IMR-90 (cell line): ENCODE measurements at regions not wholly inside any gene's neighbourhood (a gene's known extent, or its start where the extent isn't known, plus 50 kb on each side); places are given as distances from the start of the nearest gene placed in this dataset.

Experiments used
- ATAC-seq: fragments of 200-7000 bp; cut with Tn5 transposase; 2 replicates; pipeline ENCODE4 v1.9.1; 2020; ENCODE audit warnings: low read depth, mild to moderate bottlenecking, moderate library complexity
- BruUV-seq: library from RNA; stranded (reverse); fragments of 400-500 nt; replicated peaks from 2 replicates; lab custom pipeline; 2021; lab: Mats Ljungman, UMichigan
- CTCF ChIA-PET: fragments of 300-600 bp; formaldehyde crosslinking; extraction: SDS; loops from one replicate; lab custom pipeline; 2021; ENCODE audit warnings: antibody characterized with exemption; lab: Yijun Ruan, JAX
- POLR2A ChIA-PET: fragments of 300-600 bp; sonication (Branson Sonifier 250); formaldehyde crosslinking; loops from one replicate; lab custom pipeline; 2022; ENCODE audit warnings: antibody characterized with exemption; ENCODE audit not compliant: unreplicated experiment; lab: Charles Lee
- DNase-seq: peaks from one replicate; pipeline ENCODE4 v3.0.0; 2013
- H2AFZ ChIP-seq: replicated peaks from 2 replicates; pipeline ENCODE3; 2013; ENCODE audit warnings: low read length, mild to moderate bottlenecking; ENCODE audit not compliant: poor library complexity
- H2AK5ac ChIP-seq: 2 replicates; pipeline ENCODE4 v1.6.1; 2013; ENCODE audit warnings: low read depth, low read length, inconsistent platforms
- H2AK9ac ChIP-seq: replicated peaks from 2 replicates; pipeline ENCODE3; 2013; ENCODE audit warnings: mild to moderate bottlenecking, low read depth, low read length, moderate library complexity; ENCODE audit not compliant: poor library complexity
- H2BK120ac ChIP-seq: 2 replicates; pipeline ENCODE4 v1.6.1; 2013; ENCODE audit warnings: low read depth, low read length, inconsistent platforms
- H2BK15ac ChIP-seq: 3 replicates; pipeline ENCODE4 v1.6.1; 2013; ENCODE audit warnings: low read depth, low read length, inconsistent platforms
- H2BK20ac ChIP-seq: 2 replicates; pipeline ENCODE4 v1.6.1; 2013; ENCODE audit warnings: low read depth, mild to moderate bottlenecking, inconsistent platforms, low read length, moderate library complexity
- H2BK5ac ChIP-seq: 2 replicates; pipeline ENCODE4 v1.6.1; 2013; ENCODE audit warnings: mild to moderate bottlenecking, low read depth, low read length, inconsistent platforms; ENCODE audit not compliant: poor library complexity, severe bottlenecking
- H3K14ac ChIP-seq: replicated peaks from 2 replicates; pipeline ENCODE4 v1.6.1; 2013; ENCODE audit warnings: low read depth, low read length, inconsistent platforms
- H3K18ac ChIP-seq: 2 replicates; pipeline ENCODE4 v1.6.1; 2013; ENCODE audit warnings: low read depth, low read length, control low read depth
- H3K23ac ChIP-seq: 2 replicates; pipeline ENCODE4 v1.6.1; 2013; ENCODE audit warnings: low read depth, low read length, inconsistent platforms
- H3K27ac ChIP-seq: 2 replicates; pipeline ENCODE4 v1.5.1; 2013; ENCODE audit warnings: mild to moderate bottlenecking, control low read depth, low read length; ENCODE audit not compliant: insufficient read depth
- H3K27me3 ChIP-seq: 2 replicates; pipeline ENCODE4 v1.6.1; 2013; ENCODE audit warnings: low read length; ENCODE audit not compliant: control insufficient read depth, insufficient read depth
- H3K36me3 ChIP-seq: 2 replicates; pipeline ENCODE4 v1.6.1; 2013; ENCODE audit warnings: low read length, mixed read lengths; ENCODE audit not compliant: control insufficient read depth, insufficient read depth
- H3K4ac ChIP-seq: 2 replicates; pipeline ENCODE4 v1.6.1; 2013; ENCODE audit warnings: low read depth, low read length, inconsistent platforms
- H3K4me1 ChIP-seq: 2 replicates; pipeline ENCODE4 v1.6.1; 2013; ENCODE audit warnings: low read length, mixed read lengths; ENCODE audit not compliant: control insufficient read depth, insufficient read depth
- H3K4me2 ChIP-seq: 2 replicates; pipeline ENCODE4 v1.6.1; 2013; ENCODE audit warnings: low read depth, mild to moderate bottlenecking, control low read depth, low read length, moderate library complexity
- H3K4me3 ChIP-seq: 2 replicates; pipeline ENCODE4 v1.5.1; 2013; ENCODE audit warnings: low read depth, mild to moderate bottlenecking, control low read depth, low read length, moderate library complexity; ENCODE audit not compliant: insufficient read depth
- H3K56ac ChIP-seq: 2 replicates; pipeline ENCODE4 v1.6.1; 2013; ENCODE audit warnings: low read length, inconsistent platforms; ENCODE audit not compliant: insufficient read depth; ENCODE audit errors: extremely low read depth
- H3K79me1 ChIP-seq, 2 experiments: 2 replicates each; pipeline ENCODE4 v1.6.1; 2013; ENCODE audit warnings: low read length in 2 of 2, inconsistent platforms in 1 of 2, low read depth in 1 of 2
- H3K9ac ChIP-seq: 2 replicates; pipeline ENCODE4 v1.6.1; 2013; ENCODE audit warnings: low read depth, low read length, control low read depth
- H3K9me1 ChIP-seq: 2 replicates; pipeline ENCODE4 v1.6.1; 2013; ENCODE audit warnings: low read length, inconsistent platforms; ENCODE audit not compliant: insufficient read depth
- H3K9me3 ChIP-seq: 2 replicates; pipeline ENCODE4 v1.6.1; 2013; ENCODE audit warnings: low read length; ENCODE audit not compliant: control insufficient read depth, insufficient read depth
- H4K20me1 ChIP-seq: 2 replicates; pipeline ENCODE4 v1.6.1; 2013; ENCODE audit warnings: low read length, inconsistent platforms; ENCODE audit not compliant: insufficient read depth
- H4K5ac ChIP-seq: 2 replicates; pipeline ENCODE4 v1.6.1; 2013; ENCODE audit warnings: mild to moderate bottlenecking, low read depth, low read length, control low read depth
- H4K8ac ChIP-seq, 2 experiments: 2 replicates each; pipeline ENCODE4 v1.6.1; 2013; ENCODE audit warnings: low read depth in 2 of 2, low read length in 2 of 2, control low read depth in 1 of 2, inconsistent platforms in 1 of 2
- H4K91ac ChIP-seq: 2 replicates; pipeline ENCODE4 v1.6.1; 2013; ENCODE audit warnings: low read depth, low read length, inconsistent platforms; ENCODE audit not compliant: insufficient read depth
- BHLHE40 ChIP-seq: fragments of 150-350 bp; IDR thresholded peaks from 2 replicates; pipeline ENCODE4 v1.6.1; 2016; ENCODE audit warnings: mild to moderate bottlenecking, low read depth, low read length
- CEBPB ChIP-seq: IDR thresholded peaks from 2 replicates; pipeline ENCODE4 v1.6.1; 2012; ENCODE audit warnings: low read depth, low read length, improper control_type of control experiment
- CHD1 ChIP-seq: IDR thresholded peaks from 2 replicates; pipeline ENCODE4 v1.6.1; 2012; ENCODE audit warnings: low read depth, low read length, improper control_type of control experiment
- ELK1 ChIP-seq: fragments of 150-350 bp; IDR thresholded peaks from 2 replicates; pipeline ENCODE4 v1.6.1; 2016; ENCODE audit warnings: low read depth, mild to moderate bottlenecking, low read length, moderate library complexity, borderline replicate concordance
- FOS ChIP-seq: fragments of 150-350 bp; IDR thresholded peaks from 2 replicates; pipeline ENCODE4 v1.6.1; 2016; ENCODE audit warnings: low read depth, low read length
- MAFK ChIP-seq: IDR thresholded peaks from 2 replicates; pipeline ENCODE4 v1.6.1; 2012; ENCODE audit warnings: low read depth, low read length, improper control_type of control experiment
- MAZ ChIP-seq: IDR thresholded peaks from 2 replicates; pipeline ENCODE4 v1.6.1; 2012; ENCODE audit warnings: low read depth, mild to moderate bottlenecking, low read length, improper control_type of control experiment, moderate library complexity, borderline replicate concordance
- MXI1 ChIP-seq: IDR thresholded peaks from 2 replicates; pipeline ENCODE4 v1.6.1; 2012; ENCODE audit warnings: low read depth, mild to moderate bottlenecking, low read length, moderate library complexity, borderline replicate concordance
- NFE2L2 ChIP-seq: fragments of 150-350 bp; IDR thresholded peaks from 2 replicates; pipeline ENCODE4 v1.6.1; 2016; ENCODE audit warnings: low read depth, mild to moderate bottlenecking, low read length
- POLR2A ChIP-seq: IDR thresholded peaks from 2 replicates; pipeline ENCODE4 v1.6.1; 2012; ENCODE audit warnings: mild to moderate bottlenecking, low read depth, low read length
- RAD21 ChIP-seq: IDR thresholded peaks from 2 replicates; pipeline ENCODE4 v1.6.1; 2012; ENCODE audit warnings: low read length, improper control_type of control experiment
- RCOR1 ChIP-seq: IDR thresholded peaks from 2 replicates; pipeline ENCODE4 v1.6.1; 2012; ENCODE audit warnings: mild to moderate bottlenecking, low read length, improper control_type of control experiment; ENCODE audit not compliant: insufficient replicate concordance
- RFX5 ChIP-seq: IDR thresholded peaks from 2 replicates; pipeline ENCODE4 v1.8.0; 2012; ENCODE audit warnings: low read depth, mild to moderate bottlenecking, low read length, moderate library complexity
- SMC3 ChIP-seq: fragments of 150-350 bp; IDR thresholded peaks from 2 replicates; pipeline ENCODE4 v1.6.1; 2016; ENCODE audit warnings: low read depth, mild to moderate bottlenecking, antibody characterized with exemption, low read length, moderate library complexity
- USF2 ChIP-seq: fragments of 150-350 bp; IDR thresholded peaks from 2 replicates; pipeline ENCODE4 v1.6.1; 2017; ENCODE audit warnings: mild to moderate bottlenecking, antibody characterized with exemption, low read length, low read depth
- WGBS, 2 experiments: methylation state at CpG; one replicate each; pipeline versions ENCODE4 v1.1.5 to v1.1.7; 2013; ENCODE audit warnings: missing lambda C conversion rate in 2 of 2; ENCODE audit not compliant: insufficient read length in 1 of 2; ENCODE audit errors: extremely low coverage in 2 of 2; 5-methylcytosine and 5-hydroxymethylcytosine counted together
- dilution Hi-C: fragments of 300-500 bp; cut with HindIII; formaldehyde crosslinking; loops from one replicate; pipeline ENCODE4 v1.14.3; 2018; ENCODE audit warnings: low sequenced_read_pairs; ENCODE audit not compliant: unreplicated experiment
- in situ Hi-C: fragments of 300-500 bp; cut with MboI; formaldehyde crosslinking; loops from 3 replicates; pipeline ENCODE4 v1.14.3; 2019; ENCODE audit warnings: low sequenced_read_pairs, inconsistent platforms, mixed read lengths
- intact Hi-C: fragments of 100-400 bp; cut with micrococcal nuclease; formaldehyde crosslinking; loops from 2 replicates; pipeline ENCODE4 v1.10.0; 2022
- TF ChIP-seq, protein P1 (sequence below): conservative IDR thresholded peaks from 2 replicates; pipeline ENCODE4 v1.5.1; 2012; ENCODE audit warnings: mild to moderate bottlenecking, low read depth, low read length, improper control_type of control experiment

DNA sequence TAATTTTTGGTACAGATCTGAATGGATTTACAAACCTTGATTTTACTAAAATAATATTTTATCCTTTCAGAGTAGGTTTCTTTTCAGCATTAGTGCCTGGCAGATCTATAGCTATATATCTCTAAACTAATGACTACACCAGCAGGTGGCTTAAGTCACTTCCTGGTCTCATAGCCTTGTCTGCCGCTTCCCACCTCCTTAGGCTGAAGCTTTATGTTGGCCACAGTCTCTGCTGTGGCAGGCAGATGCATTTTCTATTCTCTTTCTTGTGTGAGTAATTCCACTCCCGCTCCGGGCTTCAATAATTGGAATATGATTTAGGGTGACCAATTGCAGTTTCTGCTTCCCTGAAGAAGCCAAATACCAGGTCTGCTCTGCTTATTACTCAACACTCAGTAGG is 226.8 kb upstream of the HS3ST5 start:
- no peaks in the 10 kb centered on the region for H3K27me3 ChIP-seq
- H2AK9ac ChIP-seq, result no peak overlapping the region
- H3K4ac ChIP-seq, result no peak overlapping the region
- intact Hi-C loops, result no loop called here
- dilution Hi-C loops, result no loop called here
- no peaks in the 10 kb centered on the region for H3K9me1 ChIP-seq
- TF ChIP-seq ELK1, result no peak
- no peak for TF ChIP-seq SMC3
- TF ChIP-seq, protein P1, sequence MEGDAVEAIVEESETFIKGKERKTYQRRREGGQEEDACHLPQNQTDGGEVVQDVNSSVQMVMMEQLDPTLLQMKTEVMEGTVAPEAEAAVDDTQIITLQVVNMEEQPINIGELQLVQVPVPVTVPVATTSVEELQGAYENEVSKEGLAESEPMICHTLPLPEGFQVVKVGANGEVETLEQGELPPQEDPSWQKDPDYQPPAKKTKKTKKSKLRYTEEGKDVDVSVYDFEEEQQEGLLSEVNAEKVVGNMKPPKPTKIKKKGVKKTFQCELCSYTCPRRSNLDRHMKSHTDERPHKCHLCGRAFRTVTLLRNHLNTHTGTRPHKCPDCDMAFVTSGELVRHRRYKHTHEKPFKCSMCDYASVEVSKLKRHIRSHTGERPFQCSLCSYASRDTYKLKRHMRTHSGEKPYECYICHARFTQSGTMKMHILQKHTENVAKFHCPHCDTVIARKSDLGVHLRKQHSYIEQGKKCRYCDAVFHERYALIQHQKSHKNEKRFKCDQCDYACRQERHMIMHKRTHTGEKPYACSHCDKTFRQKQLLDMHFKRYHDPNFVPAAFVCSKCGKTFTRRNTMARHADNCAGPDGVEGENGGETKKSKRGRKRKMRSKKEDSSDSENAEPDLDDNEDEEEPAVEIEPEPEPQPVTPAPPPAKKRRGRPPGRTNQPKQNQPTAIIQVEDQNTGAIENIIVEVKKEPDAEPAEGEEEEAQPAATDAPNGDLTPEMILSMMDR, result no peak
- no peak for TF ChIP-seq RFX5
- TF ChIP-seq POLR2A, result no peak
- TF ChIP-seq RAD21, result no peak
- no peak for TF ChIP-seq MAZ
- no peak for TF ChIP-seq MAFK
- TF ChIP-seq USF2, result no peak
- TF ChIP-seq RCOR1, result no peak
- no peak for TF ChIP-seq NFE2L2
- no peak for TF ChIP-seq FOS
- TF ChIP-seq CHD1, result no peak
- TF ChIP-seq MXI1, result no peak
- TF ChIP-seq BHLHE40, result no peak
- TF ChIP-seq CEBPB, result no peak
- no peak overlapping the region for H2BK20ac ChIP-seq
- POLR2A ChIA-PET, result no interaction called here
- H3K18ac ChIP-seq, result no peak overlapping the region
- no peaks in the 10 kb centered on the region for H4K20me1 ChIP-seq
- DNase-seq (no peak), ATAC-seq (no peak)
- H3K14ac ChIP-seq, result no peak overlapping the region
- no peak overlapping the region for H2AK5ac ChIP-seq
- H3K23ac ChIP-seq, result no peak overlapping the region
- H3K4me3 ChIP-seq, result no peak overlapping the region
- H3K79me1 ChIP-seq, result no peaks in the 10 kb centered on the region
- H3K27ac ChIP-seq, result no peak overlapping the region
- H2BK120ac ChIP-seq, result no peak overlapping the region
- H3K9me3 ChIP-seq, result peaks cover 2% of the 10 kb centered on the region; the same call in 1 of the 2 replicates
- no CpG with 5 or more reads among the region's 3 CpGs for WGBS, 2 experiments
- no peaks in the 10 kb centered on the region for H3K36me3 ChIP-seq
- CTCF ChIA-PET, result no interaction called here
- no peak overlapping the region for H2BK15ac ChIP-seq
- no peak overlapping the region for H4K8ac ChIP-seq
- H3K4me2 ChIP-seq, result no peak overlapping the region
- H4K91ac ChIP-seq, result no peak overlapping the region
- in situ Hi-C loops, result no loop called here
- no peak overlapping the region for H2AFZ ChIP-seq
- no peak overlapping the region for H4K5ac ChIP-seq
- H3K9ac ChIP-seq, result no peak overlapping the region
- H3K56ac ChIP-seq, result no peak overlapping the region
- H2BK5ac ChIP-seq, result no peak overlapping the region
- H3K4me1 ChIP-seq, result no peaks in the 10 kb centered on the region
- no TSS peak for BruUV-seq
